Uterus (tissue), 3 donors: ENCODE measurements at regions not wholly inside any gene's neighbourhood (a gene's known extent, or its start where the extent isn't known, plus 50 kb on each side); places are given as distances from the start of the nearest gene placed in this dataset.

ENCODE experiments used
- DNase-seq, 2 donors: peaks; one replicate each; pipeline ENCODE4 v3.0.0-alpha.2; 2019 to 2020
- H3K27ac ChIP-seq, 2 donors: fragments of 200-600 bp; sonication (generic); 1 replicate in 1 of 2; 2 replicates in 1 of 2; pipeline ENCODE4 v1.5.1; 2016 to 2018
- H3K27me3 ChIP-seq, 2 donors: fragments of 200-600 bp; sonication (generic); one replicate each; pipeline ENCODE4 v1.5.1; 2018 to 2019; ENCODE audit warnings: control low read depth in 1 of 2
- H3K36me3 ChIP-seq, 2 donors: fragments of 200-600 bp; sonication (generic); one replicate each; pipeline ENCODE4 v1.5.1; 2019; ENCODE audit warnings: control low read depth in 1 of 2
- H3K4me1 ChIP-seq, 2 donors: fragments of 200-600 bp; sonication (generic); one replicate each; pipeline ENCODE4 v1.5.1; 2018 to 2019; ENCODE audit warnings: control low read depth in 1 of 2
- H3K4me3 ChIP-seq, 2 donors: fragments of 200-600 bp; sonication (generic); 1 replicate in 1 of 2; 2 replicates in 1 of 2; pipeline ENCODE4 v1.5.1; 2018 to 2019; ENCODE audit warnings: mild to moderate bottlenecking in 1 of 2
- H3K9me3 ChIP-seq, 2 donors: fragments of 200-600 bp; sonication (generic); one replicate each; pipeline ENCODE4 v1.5.1; 2019; ENCODE audit warnings: control low read depth in 1 of 2
- CTCF ChIP-seq, 4 experiments: fragments of 200-600 bp in 2 of 4; fragments of 450-650 bp in 2 of 4; sonication (generic) in 2 of 4; IDR thresholded peaks; one replicate each; pipeline ENCODE4 v1.5.1; 2016 to 2019; ENCODE audit warnings: antibody characterized with exemption in 4 of 4, mild to moderate bottlenecking in 2 of 4, moderate library complexity in 1 of 4
- POLR2A ChIP-seq, 2 donors: fragments of 450-650 bp; IDR thresholded peaks; one replicate each; pipeline ENCODE4 v1.6.1; 2016; ENCODE audit warnings: antibody characterized with exemption in 2 of 2, mild to moderate bottlenecking in 1 of 2, moderate library complexity in 1 of 2
- intact Hi-C: fragments of 100-400 bp; cut with DNase I; formaldehyde crosslinking; loops from one replicate; pipeline ENCODE4 v1.15.1; 2023; ENCODE audit warnings: low total_unique reads
- donor health status: DM: yes; HTN: yes; CAD: no.

- Histone ChIP-seq H3K36me3 (no peaks in the 10 kb centered on the region), H3K27me3 (no peaks in the 10 kb centered on the region), H3K9me3 (no peaks in the 10 kb centered on the region), H3K27ac (no peak overlapping the region), H3K4me1 (no peaks in the 10 kb centered on the region), H3K4me3 (no peak overlapping the region)
- intact Hi-C loops: no loop called here
- no peak for TF ChIP-seq POLR2A (IDR thresholded peaks at IDR 0.05)
- TF ChIP-seq CTCF (IDR thresholded peaks at IDR 0.05): no peak
- DNase-seq: no peak
Measured at GRCh38 chr12:114904254-114905003, 220.5 kb upstream of the TBX3 start.

- no peaks in the 10 kb centered on the region for H3K36me3 ChIP-seq
- no peaks in the 10 kb centered on the region for H3K4me1 ChIP-seq
- no peaks in the 10 kb centered on the region for H3K27me3 ChIP-seq
- no peak overlapping the region for H3K27ac ChIP-seq
- TF ChIP-seq POLR2A (IDR thresholded peaks at IDR 0.05): no peak
- TF ChIP-seq CTCF (IDR thresholded peaks at IDR 0.05): no peak
- intact Hi-C loops: no loop called here
- H3K9me3 ChIP-seq: no peaks in the 10 kb centered on the region
- no peak for DNase-seq
- no peak overlapping the region for H3K4me3 ChIP-seq
Measured at GRCh38 chr12:114903083-114903691, 219.2 kb upstream of the TBX3 start.

DNA sequence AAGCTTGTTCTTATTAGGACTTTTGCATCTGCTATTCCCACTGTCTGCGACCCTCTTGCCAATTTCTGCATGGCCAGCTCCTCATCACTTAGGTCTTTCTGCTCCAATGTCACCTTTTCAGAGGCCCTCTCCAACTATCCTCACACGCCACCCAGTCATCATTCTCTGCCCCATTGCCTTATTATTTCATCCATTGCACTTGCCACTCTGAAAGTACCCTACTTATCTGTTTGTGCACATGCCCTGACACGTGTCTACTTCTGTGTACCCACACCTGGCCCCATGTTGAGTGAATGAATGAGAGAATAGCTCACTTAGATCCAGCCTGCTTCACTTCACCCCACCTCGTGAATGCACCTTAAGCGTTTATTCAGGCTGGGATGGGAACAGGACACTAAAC lies 218.7 kb upstream of the TBX3 start:
- Histone ChIP-seq H3K27me3 (no peaks in the 10 kb centered on the region), H3K4me3 (no peak overlapping the region), H3K27ac (no peak overlapping the region), H3K4me1 (no peaks in the 10 kb centered on the region), H3K36me3 (no peaks in the 10 kb centered on the region), H3K9me3 (no peaks in the 10 kb centered on the region)
- no peak for TF ChIP-seq POLR2A (IDR thresholded peaks at IDR 0.05)
- TF ChIP-seq CTCF (IDR thresholded peaks at IDR 0.05): no peak
- DNase-seq: no peak
- intact Hi-C loops: no loop called here

- intact Hi-C loops: no loop called here
- H3K4me3 ChIP-seq: no peak overlapping the region
- H3K27me3 ChIP-seq: no peaks in the 10 kb centered on the region
- H3K27ac ChIP-seq: no peak overlapping the region
- no peaks in the 10 kb centered on the region for H3K4me1 ChIP-seq
- DNase-seq: no peak
- no peaks in the 10 kb centered on the region for H3K36me3 ChIP-seq
- TF ChIP-seq CTCF (IDR thresholded peaks at IDR 0.05) (no peak), POLR2A (IDR thresholded peaks at IDR 0.05) (no peak)
- no peaks in the 10 kb centered on the region for H3K9me3 ChIP-seq
Measured at GRCh38 chr12:114901316-114901715, 217.3 kb upstream of the TBX3 start.

GRCh38 chr12:114898159-114898558 lies 214.2 kb upstream of the TBX3 start:
- no peak overlapping the region for H3K27ac ChIP-seq
- TF ChIP-seq CTCF (IDR thresholded peaks at IDR 0.05) (no peak), POLR2A (IDR thresholded peaks at IDR 0.05) (no peak)
- H3K4me3 ChIP-seq: no peak overlapping the region
- intact Hi-C loops: no loop called here
- no peaks in the 10 kb centered on the region for H3K4me1 ChIP-seq
- no peaks in the 10 kb centered on the region for H3K36me3 ChIP-seq
- H3K9me3 ChIP-seq: no peaks in the 10 kb centered on the region
- DNase-seq: no peak
- no peaks in the 10 kb centered on the region for H3K27me3 ChIP-seq
